Skeletal muscle satellite cell (primary cell): ENCODE measurements at regions not wholly inside any gene's neighbourhood (a gene's known extent, or its start where the extent isn't known, plus 50 kb on each side); places are given as distances from the start of the nearest gene placed in this dataset.

Experiments used
- H3K27me3 ChIP-seq: 2 replicates; pipeline ENCODE4 v1.7.0; 2013; ENCODE audit warnings: low read length; ENCODE audit not compliant: control insufficient read depth, insufficient read depth
- H3K36me3 ChIP-seq: 2 replicates; pipeline ENCODE4 v1.7.0; 2013; ENCODE audit warnings: mild to moderate bottlenecking, control low read depth, low read length; ENCODE audit not compliant: insufficient read depth
- H3K4me1 ChIP-seq: 2 replicates; pipeline ENCODE4 v1.7.0; 2013; ENCODE audit warnings: low read length; ENCODE audit not compliant: control insufficient read depth, insufficient read depth
- H3K4me2 ChIP-seq: 2 replicates; pipeline ENCODE4 v1.7.0; 2013; ENCODE audit warnings: mild to moderate bottlenecking, low read length
- H3K4me3 ChIP-seq: 2 replicates; pipeline ENCODE4 v1.7.0; 2013; ENCODE audit warnings: low read length
- H3K9ac ChIP-seq: 2 replicates; pipeline ENCODE4 v1.7.0; 2013; ENCODE audit warnings: mild to moderate bottlenecking, low read depth, low read length, moderate library complexity
- H3K9me3 ChIP-seq: replicated peaks from 2 replicates; pipeline ENCODE4 v1.7.0; 2013; ENCODE audit warnings: mild to moderate bottlenecking, control low read depth, low read length

DNA sequence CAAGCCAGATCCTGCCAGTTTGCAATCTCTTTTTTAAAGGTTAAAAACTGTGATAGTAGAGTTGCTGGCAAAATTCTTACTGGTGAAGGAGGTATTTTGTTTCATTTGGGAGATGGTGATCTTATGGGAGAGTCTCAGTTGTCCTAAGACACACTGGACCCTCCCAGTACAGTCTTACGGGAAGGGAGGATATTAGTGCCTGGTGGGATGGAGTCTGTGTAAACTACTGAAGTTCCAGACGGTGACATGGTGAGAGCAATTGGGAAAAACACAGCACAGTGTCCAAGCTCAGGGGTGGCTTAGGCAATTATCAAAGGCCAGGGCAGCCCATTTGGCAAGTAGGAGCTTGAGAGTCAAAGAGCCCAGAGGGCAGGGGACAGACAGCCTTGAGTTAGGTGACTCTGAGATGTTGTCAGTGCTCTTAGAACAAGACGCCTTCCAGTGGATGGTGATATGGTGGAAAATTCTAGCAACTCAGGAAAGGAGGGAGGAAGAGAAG lies 143.7 kb upstream of the CCDC68 start:
- Histone ChIP-seq H3K4me3 (no peak overlapping the region), H3K4me1 (peaks cover 3% of the 10 kb centered on the region), H3K9me3 (no peaks in the 10 kb centered on the region), H3K27me3 (peaks cover 3% of the 10 kb centered on the region), H3K9ac (no peak overlapping the region), H3K4me2 (no peak overlapping the region), H3K36me3 (no peaks in the 10 kb centered on the region)

DNA sequence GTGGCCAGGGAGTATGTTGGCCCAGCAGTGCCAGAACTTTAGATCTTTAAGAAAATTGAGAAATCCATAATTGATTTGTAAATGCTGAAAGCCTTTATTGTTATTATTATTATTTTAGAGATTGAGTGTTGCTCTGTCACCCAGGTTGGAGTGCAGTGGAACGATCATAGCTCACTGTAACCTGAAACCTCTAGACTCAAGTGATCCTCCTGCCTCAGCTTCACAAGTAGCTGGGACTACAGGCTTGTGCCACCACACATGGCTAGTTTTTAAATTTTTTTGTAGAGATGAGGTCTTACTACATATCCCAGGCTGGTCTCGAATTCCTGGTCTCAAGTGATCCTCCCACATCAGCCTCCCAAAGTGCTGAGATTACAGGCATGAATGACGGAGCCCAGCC lies 143.2 kb upstream of the CCDC68 start:
- H3K4me3 ChIP-seq = no peak overlapping the region
- H3K9me3 ChIP-seq = no peaks in the 10 kb centered on the region
- H3K4me2 ChIP-seq = no peak overlapping the region

GRCh38 chr18:55101458-55101824 lies 142.2 kb upstream of the CCDC68 start:
- Histone ChIP-seq H3K36me3 (no peaks in the 10 kb centered on the region), H3K9me3 (no peaks in the 10 kb centered on the region), H3K4me3 (no peak overlapping the region), H3K4me1 (peaks cover 6% of the 10 kb centered on the region), H3K9ac (no peak overlapping the region), H3K4me2 (no peak overlapping the region), H3K27me3 (peaks cover 3% of the 10 kb centered on the region)

More for the DNA sequence above, 143.2 kb upstream of the CCDC68 start:
- Histone ChIP-seq H3K36me3 (no peaks in the 10 kb centered on the region), H3K27me3 (peaks cover 3% of the 10 kb centered on the region), H3K9ac (no peak overlapping the region), H3K4me1 (peaks cover 3% of the 10 kb centered on the region)

DNA sequence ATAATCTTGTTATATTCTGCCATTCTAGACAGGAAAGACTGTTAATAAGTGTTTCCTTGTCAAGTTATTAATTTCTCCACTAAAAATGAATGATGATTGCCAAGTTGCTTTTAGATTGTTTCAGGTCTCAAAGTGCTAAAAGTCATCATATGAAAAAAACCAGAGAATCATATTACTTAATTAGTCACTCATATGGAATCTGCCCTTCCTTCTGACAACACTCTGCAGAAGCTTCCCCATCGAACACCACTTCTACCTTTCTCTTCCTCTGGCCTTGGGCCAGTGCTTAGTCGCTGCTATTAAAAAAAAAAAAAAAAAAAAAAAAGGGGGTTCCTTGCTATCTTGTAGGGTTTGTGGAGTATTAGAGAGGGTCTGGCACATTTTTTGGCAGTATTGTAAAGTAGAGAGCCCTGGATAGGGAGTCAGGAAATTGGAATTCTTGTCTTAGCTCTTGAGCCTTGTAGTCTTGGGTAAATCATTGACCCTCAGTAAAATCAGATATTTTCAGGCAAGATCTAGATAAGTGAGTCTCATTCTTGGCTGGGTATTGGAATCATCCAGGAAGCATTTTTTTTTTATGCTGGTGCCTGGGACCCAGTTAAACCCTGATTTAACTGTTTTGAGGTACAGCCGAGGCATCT lies 141.7 kb upstream of the CCDC68 start:
- Histone ChIP-seq H3K4me1 (peaks cover 7% of the 10 kb centered on the region), H3K27me3 (peaks cover 3% of the 10 kb centered on the region), H3K9ac (no peak overlapping the region), H3K4me2 (no peak overlapping the region), H3K9me3 (no peaks in the 10 kb centered on the region), H3K4me3 (no peak overlapping the region), H3K36me3 (no peaks in the 10 kb centered on the region)

GRCh38 chr18:55097456-55098170 lies 138.4 kb upstream of the CCDC68 start:
- Histone ChIP-seq H3K4me2 (no peak overlapping the region), H3K4me1 (peaks cover 7% of the 10 kb centered on the region), H3K27me3 (no peaks in the 10 kb centered on the region), H3K9ac (no peak overlapping the region), H3K4me3 (no peak overlapping the region), H3K36me3 (no peaks in the 10 kb centered on the region), H3K9me3 (no peaks in the 10 kb centered on the region)

GRCh38 chr18:55096263-55096951 lies 137.1 kb upstream of the CCDC68 start:
- Histone ChIP-seq H3K9me3 (no peaks in the 10 kb centered on the region), H3K4me2 (no peak overlapping the region), H3K4me1 (peaks cover 7% of the 10 kb centered on the region), H3K4me3 (no peak overlapping the region), H3K9ac (no peak overlapping the region), H3K36me3 (no peaks in the 10 kb centered on the region), H3K27me3 (no peaks in the 10 kb centered on the region)

- H3K9ac ChIP-seq = no peak overlapping the region
- no peaks in the 10 kb centered on the region for H3K36me3 ChIP-seq
- no peaks in the 10 kb centered on the region for H3K27me3 ChIP-seq
- no peaks in the 10 kb centered on the region for H3K9me3 ChIP-seq
- H3K4me2 ChIP-seq = no peak overlapping the region
- no peak overlapping the region for H3K4me3 ChIP-seq
- H3K4me1 ChIP-seq = peaks cover 4% of the 10 kb centered on the region
Measured at GRCh38 chr18:55095584-55095983, 136.3 kb upstream of the CCDC68 start.

GRCh38 chr18:55093808-55094207 lies 134.5 kb upstream of the CCDC68 start:
- Histone ChIP-seq H3K27me3 (peaks cover 3% of the 10 kb centered on the region), H3K4me2 (no peak overlapping the region), H3K4me1 (peaks cover 4% of the 10 kb centered on the region)

DNA sequence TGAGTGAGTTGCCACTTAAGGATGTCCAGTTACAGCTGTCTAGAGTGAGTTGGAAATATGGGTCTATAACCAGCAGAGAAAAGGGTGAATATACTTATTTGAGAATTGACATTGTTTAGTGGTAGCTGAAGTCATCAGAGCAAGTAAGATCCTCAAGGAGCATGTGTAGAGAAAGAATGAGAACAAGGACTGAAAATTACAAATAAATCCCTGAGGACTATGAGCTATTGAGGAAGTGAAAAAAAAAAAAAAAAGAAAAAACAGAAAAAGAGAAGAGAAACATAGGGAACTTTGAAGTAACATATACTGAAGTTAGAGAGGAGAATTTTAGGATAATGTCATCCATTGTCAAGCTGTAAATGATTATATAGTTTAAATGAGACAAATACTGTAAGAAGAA lies 134.0 kb upstream of the CCDC68 start:
- Histone ChIP-seq H3K27me3 (peaks cover 4% of the 10 kb centered on the region), H3K36me3 (no peaks in the 10 kb centered on the region)

More at GRCh38 chr18:55093808-55094207, 134.5 kb upstream of the CCDC68 start:
- H3K9me3 ChIP-seq = no peaks in the 10 kb centered on the region
- no peak overlapping the region for H3K9ac ChIP-seq
- no peak overlapping the region for H3K4me3 ChIP-seq
- no peaks in the 10 kb centered on the region for H3K36me3 ChIP-seq

DNA sequence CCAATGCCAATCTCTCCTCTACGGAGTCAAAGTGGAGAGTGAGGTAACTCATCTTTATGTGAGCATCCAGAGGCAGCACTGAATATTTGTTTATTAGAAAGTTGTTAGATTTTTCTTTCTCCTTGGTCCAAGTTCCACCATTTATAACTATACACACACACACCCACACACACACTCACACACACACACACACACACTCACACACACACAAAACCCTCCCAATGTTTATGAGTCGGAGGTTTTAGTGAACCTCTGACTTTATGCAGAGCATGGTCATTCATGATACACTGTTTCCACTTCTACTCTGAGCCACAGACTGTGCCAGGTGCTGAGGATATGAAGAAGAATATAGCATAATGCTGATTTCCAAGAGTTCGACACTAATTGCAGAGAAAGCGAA lies 132.9 kb upstream of the CCDC68 start:
- Histone ChIP-seq H3K4me2 (no peak overlapping the region), H3K27me3 (peaks cover 4% of the 10 kb centered on the region), H3K9ac (no peak overlapping the region), H3K4me1 (peaks cover 4% of the 10 kb centered on the region), H3K9me3 (no peaks in the 10 kb centered on the region), H3K36me3 (no peaks in the 10 kb centered on the region), H3K4me3 (no peak overlapping the region)

More for the DNA sequence above, 134.0 kb upstream of the CCDC68 start:
- Histone ChIP-seq H3K4me2 (no peak overlapping the region), H3K9me3 (no peaks in the 10 kb centered on the region), H3K4me3 (no peak overlapping the region), H3K9ac (no peak overlapping the region), H3K4me1 (peaks cover 4% of the 10 kb centered on the region)

GRCh38 chr18:55090564-55091188 lies 131.4 kb upstream of the CCDC68 start:
- no peaks in the 10 kb centered on the region for H3K36me3 ChIP-seq
- H3K4me3 ChIP-seq = no peak overlapping the region
- H3K4me1 ChIP-seq = no peaks in the 10 kb centered on the region
- H3K9me3 ChIP-seq = no peaks in the 10 kb centered on the region
- no peak overlapping the region for H3K4me2 ChIP-seq
- peaks cover 4% of the 10 kb centered on the region for H3K27me3 ChIP-seq
- no peak overlapping the region for H3K9ac ChIP-seq
